Upper lobe of left lung (tissue), 6 donors: ENCODE measurements at regions not wholly inside any gene's neighbourhood (a gene's known extent, or its start where the extent isn't known, plus 50 kb on each side); places are given as distances from the start of the nearest gene placed in this dataset.

Experiments used
- ATAC-seq, 2 donors: fragments of 200-7000 bp; cut with Tn5 transposase; one replicate each; pipeline ENCODE4 v1.9.1; 2022; ENCODE audit warnings: mild to moderate bottlenecking in 2 of 2, moderate library complexity in 2 of 2; ENCODE audit not compliant: low FRiP score in 2 of 2
- DNase-seq, 2 donors: peaks; one replicate each; pipeline ENCODE4 v3.0.0-alpha.2; 2019 to 2020
- H3K27ac ChIP-seq, 4 donors: fragments of 200-600 bp; sonication (generic); one replicate each; pipeline ENCODE4 v1.5.1; 2016 to 2019
- H3K27me3 ChIP-seq, 4 donors: fragments of 200-600 bp; sonication (generic); one replicate each; pipeline ENCODE4 v1.5.1; 2017 to 2019
- H3K36me3 ChIP-seq, 4 donors: fragments of 200-600 bp; sonication (generic); one replicate each; pipeline ENCODE4 v1.5.1; 2016 to 2019
- H3K4me1 ChIP-seq, 4 donors: fragments of 200-600 bp; sonication (generic); one replicate each; pipeline ENCODE4 v1.5.1; 2018 to 2019
- H3K4me3 ChIP-seq, 4 donors: fragments of 200-600 bp; sonication (generic); one replicate each; pipeline ENCODE4 v1.5.1; 2017 to 2019; ENCODE audit warnings: mild to moderate bottlenecking in 2 of 4, moderate library complexity in 1 of 4
- H3K9me3 ChIP-seq, 4 donors: fragments of 200-600 bp; sonication (generic); one replicate each; pipeline ENCODE4 v1.5.1; 2018 to 2019
- CTCF ChIP-seq, 6 experiments: fragments of 450-650 bp in 4 of 6; fragments of 200-600 bp in 2 of 6; sonication (generic) in 2 of 6; IDR thresholded peaks; one replicate each; pipeline ENCODE4 v1.5.1; 2016 to 2019; ENCODE audit warnings: antibody characterized with exemption in 6 of 6
- EP300 ChIP-seq, 4 donors: sonication (generic); formaldehyde crosslinking; IDR thresholded peaks; one replicate each; pipeline ENCODE4 v1.5.1; 2017; ENCODE audit warnings: antibody characterized with exemption in 4 of 4, control low read depth in 2 of 4
- POLR2A ChIP-seq, 4 donors: fragments of 450-650 bp; IDR thresholded peaks; one replicate each; pipeline ENCODE4 v1.5.1; 2016 to 2017; ENCODE audit warnings: antibody characterized with exemption in 4 of 4, mild to moderate bottlenecking in 2 of 4
- POLR2AphosphoS5 ChIP-seq, 2 donors: sonication (generic); formaldehyde crosslinking; IDR thresholded peaks; one replicate each; pipeline ENCODE4 v1.5.1; 2017; ENCODE audit warnings: antibody characterized with exemption in 2 of 2
- WGBS, 2 donors: methylation state at CpG; one replicate each; pipeline ENCODE4 v1.1.5; 2017 to 2018; 5-methylcytosine and 5-hydroxymethylcytosine counted together
- donor health status: DM: no; HTN: no; CAD: no; lungs with moderate emphysema.
- donor health status: DM: no; HTN: yes; CAD: no; lungs with severe emphysema.

- H3K9me3 ChIP-seq, result no peaks in the 10 kb centered on the region
- ATAC-seq, result no peak
- TF ChIP-seq EP300 (IDR thresholded peaks at IDR 0.05), result no peak
- TF ChIP-seq CTCF (IDR thresholded peaks at IDR 0.05), result no peak
- no peak overlapping the region for H3K4me3 ChIP-seq
- H3K36me3 ChIP-seq, result no peaks in the 10 kb centered on the region
- H3K27ac ChIP-seq, result no peak overlapping the region
- H3K27me3 ChIP-seq, result no peaks in the 10 kb centered on the region
- H3K4me1 ChIP-seq, result no peaks in the 10 kb centered on the region
- DNase-seq, result no peak
- 57% methylated on average over 6 of the region's 6 CpGs for WGBS, 2 donors
Measured at GRCh38 chr11:29879560-29879959, 137.3 kb downstream of the KCNA4 start.

DNA sequence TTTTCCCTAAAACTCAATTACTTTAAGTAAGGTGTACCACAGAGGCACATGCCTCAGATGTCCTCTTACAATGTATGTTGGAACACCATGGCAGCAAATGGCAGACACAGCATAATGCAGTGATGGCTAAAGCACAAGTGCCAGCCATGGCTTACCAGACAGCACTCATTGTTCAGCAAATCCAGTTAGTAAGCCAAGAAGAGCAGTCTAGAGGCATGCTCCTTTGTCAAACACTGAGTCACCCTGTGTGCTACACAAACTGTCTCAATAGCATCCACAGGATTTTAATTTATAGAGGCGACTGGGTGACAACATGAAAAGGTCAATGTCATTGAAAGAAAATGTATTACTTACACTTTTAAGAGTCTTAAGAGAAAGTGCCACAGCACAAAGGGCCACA is 140.6 kb downstream of the KCNA4 start:
- no peak for TF ChIP-seq POLR2A (IDR thresholded peaks at IDR 0.05)
- no peak for TF ChIP-seq EP300 (IDR thresholded peaks at IDR 0.05)
- no peak for TF ChIP-seq CTCF (IDR thresholded peaks at IDR 0.05)
- no peak for TF ChIP-seq POLR2AphosphoS5 (IDR thresholded peaks at IDR 0.05)
- Histone ChIP-seq H3K27ac (no peak overlapping the region), H3K27me3 (no peaks in the 10 kb centered on the region), H3K4me3 (no peak overlapping the region), H3K4me1 (no peaks in the 10 kb centered on the region), H3K36me3 (no peaks in the 10 kb centered on the region), H3K9me3 (no peaks in the 10 kb centered on the region)
- DNase-seq (no peak), ATAC-seq (no peak)
- WGBS, 2 donors, result 73 to 80% methylated on average over 1 of the region's 1 CpG

GRCh38 chr11:29847219-29847618 is 169.6 kb downstream of the KCNA4 start:
- 92 to 97% methylated on average over 1 of the region's 1 CpG for WGBS, 2 donors
- ATAC-seq, result no peak
- DNase-seq, result no peak
- Histone ChIP-seq H3K4me3 (no peak overlapping the region), H3K27ac (no peak overlapping the region), H3K36me3 (no peaks in the 10 kb centered on the region), H3K27me3 (no peaks in the 10 kb centered on the region), H3K9me3 (no peaks in the 10 kb centered on the region), H3K4me1 (no peaks in the 10 kb centered on the region)
- TF ChIP-seq CTCF (IDR thresholded peaks at IDR 0.05) (no peak), POLR2AphosphoS5 (IDR thresholded peaks at IDR 0.05) (no peak), POLR2A (IDR thresholded peaks at IDR 0.05) (no peak), EP300 (IDR thresholded peaks at IDR 0.05) (no peak)

GRCh38 chr11:29844701-29845379 is 172.0 kb downstream of the KCNA4 start:
- H3K9me3 ChIP-seq, result no peaks in the 10 kb centered on the region
- ATAC-seq (no peak), DNase-seq (no peak)
- no peak for TF ChIP-seq CTCF (IDR thresholded peaks at IDR 0.05)
- TF ChIP-seq POLR2AphosphoS5 (IDR thresholded peaks at IDR 0.05), result no peak
- TF ChIP-seq EP300 (IDR thresholded peaks at IDR 0.05), result no peak
- no peak for TF ChIP-seq POLR2A (IDR thresholded peaks at IDR 0.05)
- H3K36me3 ChIP-seq, result no peaks in the 10 kb centered on the region
- H3K4me3 ChIP-seq, result no peak overlapping the region
- no peak overlapping the region for H3K27ac ChIP-seq
- 49 to 65% methylated on average over 3 of the region's 3 CpGs for WGBS, 2 donors
- H3K4me1 ChIP-seq, result no peaks in the 10 kb centered on the region
- H3K27me3 ChIP-seq, result no peaks in the 10 kb centered on the region

- 84% methylated on average over 3 of the region's 3 CpGs for WGBS, 2 donors
- H3K4me1 ChIP-seq, result no peaks in the 10 kb centered on the region
- TF ChIP-seq EP300 (IDR thresholded peaks at IDR 0.05), result no peak
- no peak for TF ChIP-seq CTCF (IDR thresholded peaks at IDR 0.05)
- TF ChIP-seq POLR2A (IDR thresholded peaks at IDR 0.05), result no peak
- no peak for TF ChIP-seq POLR2AphosphoS5 (IDR thresholded peaks at IDR 0.05)
- DNase-seq (no peak), ATAC-seq (no peak)
- H3K9me3 ChIP-seq, result no peaks in the 10 kb centered on the region
- no peak overlapping the region for H3K27ac ChIP-seq
- no peaks in the 10 kb centered on the region for H3K27me3 ChIP-seq
- H3K4me3 ChIP-seq, result no peak overlapping the region
- no peaks in the 10 kb centered on the region for H3K36me3 ChIP-seq
Measured at GRCh38 chr11:29844031-29844430, 172.8 kb downstream of the KCNA4 start.
